CD4-positive, CD25-positive, alpha-beta regulatory T cell (primary cell): ENCODE measurements at regions not wholly inside any gene's neighbourhood (a gene's known extent, or its start where the extent isn't known, plus 50 kb on each side); places are given as distances from the start of the nearest gene placed in this dataset.
"Not testable (repeated sequence)": the region's sequence is repeated elsewhere in the genome, so short reads cannot be mapped to it uniquely, and the experiment has no call there.

Source experiments
- ATAC-seq, 2 donors: fragments of 150-1000 bp; cut with Tn5 transposase; one replicate each; pipeline ENCODE4 v1.10.0; 2021; ENCODE audit warnings: low read depth in 2 of 2, moderate number of reproducible peaks in 2 of 2, moderate library complexity in 1 of 2
- DNase-seq, 3 donors: peaks; one replicate each; pipeline versions ENCODE4 v3.0.0 to v3.0.0-alpha.2; 2012 to 2022; ENCODE audit warnings: mixed read lengths in 1 of 3
- H3K27ac ChIP-seq: one replicate; pipeline ENCODE4 v1.7.0; 2013; ENCODE audit warnings: mild to moderate bottlenecking, low read length; ENCODE audit not compliant: insufficient read depth, poor library complexity, severe bottlenecking
- H3K27me3 ChIP-seq: one replicate; pipeline ENCODE4 v1.7.0; 2013; ENCODE audit warnings: low read length; ENCODE audit not compliant: control insufficient read depth, insufficient read depth
- H3K36me3 ChIP-seq: one replicate; pipeline ENCODE4 v1.7.0; 2013; ENCODE audit warnings: mild to moderate bottlenecking, low read length, moderate library complexity; ENCODE audit not compliant: control insufficient read depth, insufficient read depth
- H3K4me1 ChIP-seq: 2 replicates; pipeline ENCODE4 v1.7.0; 2013; ENCODE audit warnings: mild to moderate bottlenecking, low read length; ENCODE audit not compliant: insufficient read depth, control insufficient read depth, poor library complexity, severe bottlenecking
- H3K4me3 ChIP-seq: one replicate; pipeline ENCODE4 v1.7.0; 2013; ENCODE audit warnings: low read depth, mild to moderate bottlenecking, low read length, moderate library complexity
- H3K9me3 ChIP-seq, 2 experiments: 1 replicate in 1 of 2; 2 replicates in 1 of 2; pipeline ENCODE4 v1.7.0; 2013; ENCODE audit warnings: low read length in 2 of 2, mild to moderate bottlenecking in 1 of 2, moderate library complexity in 1 of 2; ENCODE audit not compliant: control insufficient read depth in 2 of 2
- H3K27ac Mint-ChIP-seq, 3 donors: one replicate each; pipeline ENCODE4 v1.8.0; 2020 to 2022; ENCODE audit warnings: mild to moderate bottlenecking in 3 of 3, mixed read lengths in 3 of 3, moderate library complexity in 2 of 3
- H3K27me3 Mint-ChIP-seq: one replicate; pipeline ENCODE4 v1.8.0; 2022; ENCODE audit warnings: mild to moderate bottlenecking, mixed read lengths
- H3K36me3 Mint-ChIP-seq: one replicate; pipeline ENCODE4 v1.8.0; 2020; ENCODE audit warnings: mixed read lengths
- H3K4me1 Mint-ChIP-seq, 4 donors: one replicate each; pipeline ENCODE4 v1.8.0; 2020 to 2022; ENCODE audit warnings: mixed read lengths in 4 of 4, mild to moderate bottlenecking in 1 of 4
- H3K4me3 Mint-ChIP-seq, 4 donors: one replicate each; pipeline ENCODE4 v1.8.0; 2020 to 2022; ENCODE audit warnings: mild to moderate bottlenecking in 4 of 4, mixed read lengths in 4 of 4, moderate library complexity in 3 of 4
- H3K9me3 Mint-ChIP-seq, 7 donors: one replicate each; pipeline ENCODE4 v1.8.0; 2020 to 2022; ENCODE audit warnings: mixed read lengths in 7 of 7, mild to moderate bottlenecking in 3 of 7, moderate library complexity in 2 of 7

GRCh38 chr17:64789061-64789445, 126.9 kb upstream of the SMURF2 start:
- H3K36me3 ChIP-seq = peaks cover 21% of the 10 kb centered on the region
- H3K4me3 Mint-ChIP-seq, DNase-seq, H3K27me3 ChIP-seq, ATAC-seq, H3K9me3 ChIP-seq, H3K4me1 ChIP-seq, H3K27ac ChIP-seq, H3K4me3 ChIP-seq, H3K9me3 Mint-ChIP-seq, H3K27ac Mint-ChIP-seq, H3K27me3 Mint-ChIP-seq: not testable (repeated sequence)
- H3K36me3 Mint-ChIP-seq = peaks cover 22% of the 10 kb centered on the region
- H3K4me1 Mint-ChIP-seq = peaks cover 0 to 13% (median 6%) of the 10 kb centered on the region in 4 donors

DNA sequence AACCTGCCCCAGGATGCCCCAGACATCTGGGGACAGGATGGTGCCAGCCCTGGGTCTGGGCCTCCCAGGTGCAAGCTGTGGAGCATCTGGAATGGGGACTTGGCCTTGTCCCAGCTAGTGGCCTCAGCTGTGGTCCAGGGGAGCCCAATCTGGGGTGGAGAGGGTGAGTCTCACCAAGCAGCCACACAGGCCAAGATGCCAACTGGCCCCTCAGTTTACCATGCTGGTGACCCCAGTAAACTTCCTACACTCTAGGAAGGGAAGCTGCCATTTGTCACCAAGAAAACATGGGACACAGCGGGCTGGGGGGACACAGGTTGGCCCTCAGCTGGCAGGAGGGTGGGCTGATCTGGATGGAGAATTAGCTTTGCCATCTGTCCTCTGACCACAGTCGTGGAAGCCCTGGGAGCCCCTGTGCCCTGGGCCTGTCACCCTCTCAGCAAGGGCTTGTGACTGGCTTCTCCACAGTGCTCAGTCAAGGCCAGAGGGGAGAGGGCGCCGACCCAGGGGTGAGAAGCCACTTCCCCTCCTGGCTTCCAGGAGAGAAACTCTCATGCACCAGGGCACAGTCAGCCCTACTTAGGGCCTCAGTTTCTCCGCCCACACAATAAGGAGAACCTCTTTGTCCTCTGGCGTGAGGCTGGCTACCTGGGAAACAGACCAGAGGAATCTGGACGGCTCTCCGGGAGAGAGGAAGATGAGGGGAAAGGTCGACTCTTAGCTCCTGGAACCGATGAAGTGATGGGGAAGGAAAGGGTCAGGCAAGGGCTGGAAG, 126.4 kb upstream of the SMURF2 start:
- no peaks in the 10 kb centered on the region for H3K4me1 ChIP-seq
- no peaks in the 10 kb centered on the region for H3K27me3 Mint-ChIP-seq
- ATAC-seq (no peak), DNase-seq (no peak)
- H3K9me3 Mint-ChIP-seq = no peaks in the 10 kb centered on the region
- H3K4me1 Mint-ChIP-seq = peaks cover 0 to 12% (median 6%) of the 10 kb centered on the region in 4 donors
- H3K36me3 Mint-ChIP-seq = peaks cover 22% of the 10 kb centered on the region
- no peak overlapping the region for H3K27ac ChIP-seq
- no peak overlapping the region for H3K4me3 ChIP-seq
- peaks cover 21% of the 10 kb centered on the region for H3K36me3 ChIP-seq
- H3K9me3 ChIP-seq = no peaks in the 10 kb centered on the region
- no peak overlapping the region for H3K4me3 Mint-ChIP-seq
- H3K27ac Mint-ChIP-seq = no peak overlapping the region
- no peaks in the 10 kb centered on the region for H3K27me3 ChIP-seq

- H3K4me1 Mint-ChIP-seq = peaks cover 0 to 8% (median 3%) of the 10 kb centered on the region in 4 donors
- DNase-seq = no peak
- H3K27ac Mint-ChIP-seq = peak overlapping the region in 1 of 3 donors; percentile 44
- no peaks in the 10 kb centered on the region for H3K27me3 Mint-ChIP-seq
- no peak for ATAC-seq
- peaks cover 21% of the 10 kb centered on the region for H3K36me3 ChIP-seq
- no peaks in the 10 kb centered on the region for H3K4me1 ChIP-seq
- no peaks in the 10 kb centered on the region for H3K9me3 ChIP-seq
- no peaks in the 10 kb centered on the region for H3K27me3 ChIP-seq
- no peak overlapping the region for H3K4me3 ChIP-seq
- peaks cover 22% of the 10 kb centered on the region for H3K36me3 Mint-ChIP-seq
- no peak overlapping the region for H3K27ac ChIP-seq
- no peaks in the 10 kb centered on the region for H3K9me3 Mint-ChIP-seq
- no peak overlapping the region for H3K4me3 Mint-ChIP-seq
These were observed 125.8 kb upstream of the SMURF2 start for GRCh38 chr17:64787921-64788271.

GRCh38 chr17:64787255-64787920, 125.3 kb upstream of the SMURF2 start:
- no peaks in the 10 kb centered on the region for H3K27me3 Mint-ChIP-seq
- peak overlapping the region in 1 of 3 donors; percentile 44 for H3K27ac Mint-ChIP-seq
- no peak for ATAC-seq
- Histone ChIP-seq H3K4me3 (no peak overlapping the region), H3K27ac (no peak overlapping the region), H3K9me3 (no peaks in the 10 kb centered on the region), H3K36me3 (peaks cover 21% of the 10 kb centered on the region), H3K4me1 (no peaks in the 10 kb centered on the region), H3K27me3 (no peaks in the 10 kb centered on the region)
- peaks cover 22% of the 10 kb centered on the region for H3K36me3 Mint-ChIP-seq
- H3K4me3 Mint-ChIP-seq = no peak overlapping the region
- no peaks in the 10 kb centered on the region for H3K9me3 Mint-ChIP-seq
- peaks cover 0 to 6% (median 3%) of the 10 kb centered on the region in 4 donors for H3K4me1 Mint-ChIP-seq
- no peak for DNase-seq

- no peak for DNase-seq
- peak overlapping the region in 1 of 4 donors; percentile 19 for H3K4me3 Mint-ChIP-seq
- Histone ChIP-seq H3K27ac (no peak overlapping the region), H3K36me3 (peaks cover 17% of the 10 kb centered on the region), H3K4me1 (peaks cover 5% of the 10 kb centered on the region), H3K4me3 (no peak overlapping the region), H3K9me3 (no peaks in the 10 kb centered on the region), H3K27me3 (no peaks in the 10 kb centered on the region)
- H3K27ac Mint-ChIP-seq = no peak overlapping the region
- peaks cover 17% of the 10 kb centered on the region for H3K36me3 Mint-ChIP-seq
- H3K4me1 Mint-ChIP-seq = peaks cover 0 to 8% (median 4%) of the 10 kb centered on the region in 4 donors
- no peaks in the 10 kb centered on the region for H3K27me3 Mint-ChIP-seq
- no peak for ATAC-seq
- no peaks in the 10 kb centered on the region for H3K9me3 Mint-ChIP-seq
These were observed 124.2 kb upstream of the SMURF2 start for GRCh38 chr17:64786337-64786736.

DNA sequence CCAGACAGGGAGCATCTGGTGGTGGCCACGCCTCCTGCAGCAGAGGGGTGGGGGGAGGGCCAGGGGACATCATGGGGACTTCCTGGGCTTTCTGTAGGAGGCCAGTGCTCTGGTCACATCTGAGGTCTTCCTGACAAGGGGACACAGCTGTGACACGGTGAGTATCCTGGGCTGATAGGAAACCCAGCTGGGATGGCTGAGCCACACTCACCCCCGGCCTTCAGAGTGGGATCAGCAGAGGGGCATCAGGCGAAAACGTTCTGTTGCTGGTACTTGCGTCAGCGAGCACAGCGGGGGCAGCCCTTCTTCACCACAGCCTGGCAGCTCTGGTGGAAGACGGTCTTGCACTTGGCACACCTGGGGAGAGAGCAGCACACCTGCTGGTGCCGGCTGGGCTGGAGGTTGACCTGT, 122.9 kb upstream of the SMURF2 start:
- Histone ChIP-seq H3K27me3 (no peaks in the 10 kb centered on the region), H3K4me1 (peaks cover 17% of the 10 kb centered on the region), H3K27ac (no peak overlapping the region), H3K9me3 (no peaks in the 10 kb centered on the region), H3K36me3 (peaks cover 17% of the 10 kb centered on the region), H3K4me3 (no peak overlapping the region)
- Mint-ChIP-seq H3K4me3 (no peak overlapping the region), H3K36me3 (peaks cover 17% of the 10 kb centered on the region), H3K4me1 (peaks cover 0 to 12% (median 5%) of the 10 kb centered on the region in 4 donors), H3K27ac (no peak overlapping the region), H3K27me3 (no peaks in the 10 kb centered on the region), H3K9me3 (no peaks in the 10 kb centered on the region)
- DNase-seq (no peak), ATAC-seq (no peak)

GRCh38 chr17:64784353-64785010, 122.4 kb upstream of the SMURF2 start:
- ATAC-seq = no peak
- no peak overlapping the region for H3K27ac Mint-ChIP-seq
- no peak for DNase-seq
- peaks cover 0 to 17% (median 7%) of the 10 kb centered on the region in 4 donors for H3K4me1 Mint-ChIP-seq
- no peak overlapping the region for H3K4me3 ChIP-seq
- H3K27me3 Mint-ChIP-seq = no peaks in the 10 kb centered on the region
- H3K9me3 ChIP-seq = no peaks in the 10 kb centered on the region
- peaks cover 17% of the 10 kb centered on the region for H3K36me3 ChIP-seq
- no peaks in the 10 kb centered on the region for H3K27me3 ChIP-seq
- H3K27ac ChIP-seq = no peak overlapping the region
- no peaks in the 10 kb centered on the region for H3K9me3 Mint-ChIP-seq
- H3K4me3 Mint-ChIP-seq = no peak overlapping the region
- peaks cover 17% of the 10 kb centered on the region for H3K36me3 Mint-ChIP-seq
- H3K4me1 ChIP-seq = peaks cover 22% of the 10 kb centered on the region
